Stimulated activated CD8-positive, alpha-beta memory T cell treated with anti-CD3 and anti-CD28 coated beads, Interleukin-4, amount 100 ng/mL, for 48 hours (primary cell): ENCODE measurements at regions not wholly inside any gene's neighbourhood (a gene's known extent, or its start where the extent isn't known, plus 50 kb on each side); places are given as distances from the start of the nearest gene placed in this dataset.
"Not testable (repeated sequence)": the region's sequence is repeated elsewhere in the genome, so short reads cannot be mapped to it uniquely, and the experiment has no call there.

Experiments used
- DNase-seq: peaks from one replicate; pipeline ENCODE4 v3.0.0-alpha.2; 2020

- no peak for DNase-seq
These were observed 926.9 kb downstream of the TSN start for GRCh38 chr2:122682356-122682755.

DNA sequence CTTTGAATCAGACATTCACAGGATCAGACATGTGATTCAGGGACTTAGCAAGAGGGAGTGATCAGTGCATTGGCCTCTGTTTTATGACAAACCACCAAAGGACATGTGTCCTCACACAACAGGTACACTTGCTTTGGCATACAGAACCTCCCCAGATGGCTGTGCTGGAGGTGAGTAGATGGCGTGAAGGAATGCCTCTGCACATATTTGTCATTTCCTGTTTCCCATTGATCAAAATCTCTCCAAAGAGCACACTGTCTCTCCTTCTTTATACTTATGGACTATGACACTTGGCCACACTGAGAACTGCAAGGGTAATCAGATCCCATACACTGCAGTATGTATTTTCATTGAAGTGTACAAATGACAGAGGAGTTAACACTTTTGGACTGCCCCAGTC lies 927.6 kb downstream of the TSN start:
- no peak for DNase-seq

- DNase-seq: no peak
These were observed 937.1 kb downstream of the TSN start for GRCh38 chr2:122692400-122693083.

DNA sequence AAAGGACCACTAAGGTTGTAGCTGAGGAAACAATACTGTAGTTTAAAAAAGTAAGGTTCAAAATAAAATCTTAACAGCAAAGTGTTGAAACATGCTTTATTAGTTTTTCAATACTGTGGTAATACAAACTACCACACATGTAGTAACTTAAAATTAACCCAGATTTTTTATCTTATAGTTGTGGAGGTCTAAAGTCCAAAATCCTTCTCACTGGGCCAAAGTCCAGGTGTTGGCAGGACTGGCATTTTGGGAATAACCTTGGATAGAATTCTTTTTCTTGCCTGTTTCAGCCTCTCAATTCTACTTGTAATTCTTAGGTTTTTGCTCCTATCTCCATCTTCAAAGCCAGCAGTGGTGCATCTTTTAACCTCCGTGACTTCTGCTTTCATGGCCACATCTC lies 942.0 kb downstream of the TSN start:
- no peak for DNase-seq

DNA sequence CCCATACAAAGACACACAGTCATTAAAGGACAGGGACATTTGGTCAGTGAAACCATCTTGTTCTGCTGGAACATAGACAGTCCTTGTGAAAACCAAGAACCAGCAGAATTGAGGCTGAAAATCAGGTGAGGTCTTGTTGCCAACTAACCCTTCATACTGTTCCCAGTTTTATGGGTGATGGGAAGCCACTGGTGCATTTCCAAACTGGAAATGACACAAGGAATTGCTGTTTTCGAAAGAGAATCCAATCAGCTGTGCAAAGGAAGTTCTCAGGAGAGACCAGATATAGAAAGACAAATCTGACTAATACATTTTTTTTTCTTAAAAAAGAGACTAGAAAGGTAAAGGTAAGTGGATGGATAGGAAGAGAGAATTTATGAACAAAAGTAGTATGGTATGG lies 948.2 kb downstream of the TSN start:
- DNase-seq: no peak

- DNase-seq: no peak
These were observed 948.7 kb downstream of the TSN start for GRCh38 chr2:122704109-122704563.

GRCh38 chr2:122705746-122706145 lies 950.3 kb downstream of the TSN start:
- DNase-seq: no peak

GRCh38 chr2:122706757-122707223 lies 951.3 kb downstream of the TSN start:
- DNase-seq: no peak

DNA sequence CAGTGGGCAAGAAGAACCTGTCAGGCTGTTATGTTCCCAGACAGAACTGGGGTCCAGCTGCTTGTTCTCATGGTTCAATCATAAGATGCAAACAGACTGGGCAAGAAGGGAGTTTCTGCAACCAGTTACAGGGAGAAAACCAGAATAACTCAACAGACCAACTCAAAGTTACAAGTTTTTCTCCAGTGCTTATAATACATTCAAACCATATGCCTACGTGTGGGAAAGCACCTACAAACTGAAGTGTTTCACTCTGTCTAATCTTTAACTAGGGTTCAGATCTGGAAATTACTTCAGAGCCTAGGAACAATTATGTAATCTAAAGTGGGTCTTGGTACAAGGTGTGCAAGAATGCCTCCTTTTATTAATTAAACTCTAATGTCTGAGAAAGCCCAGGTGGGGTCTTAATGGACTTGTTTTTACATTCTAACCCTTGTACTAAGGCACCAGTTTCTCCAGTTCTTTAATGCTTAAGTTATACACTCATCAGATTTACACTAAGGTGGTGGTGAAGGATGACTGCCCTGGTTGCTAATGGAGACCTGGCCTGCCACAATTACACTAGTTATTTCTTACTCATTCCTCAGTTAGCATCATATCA lies 951.9 kb downstream of the TSN start:
- DNase-seq: no peak

DNA sequence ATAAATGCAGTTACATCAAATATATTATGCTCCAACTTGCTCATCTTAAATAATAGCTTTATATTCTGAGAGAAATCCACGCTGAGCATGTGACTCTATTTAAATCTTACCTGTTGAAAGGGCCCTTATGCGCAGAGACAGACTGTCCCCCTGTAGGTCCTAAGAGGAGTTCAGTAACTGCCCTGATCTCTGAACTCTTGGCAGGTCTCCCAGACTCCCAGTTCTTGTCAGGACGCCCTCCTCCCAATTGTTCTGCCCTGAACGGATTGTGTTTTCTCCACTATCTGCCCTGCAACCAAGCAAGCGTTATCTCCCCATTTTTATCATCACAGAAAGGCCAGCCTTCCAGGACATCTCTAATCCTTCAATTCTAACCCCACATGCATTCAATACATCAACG lies 954.6 kb downstream of the TSN start:
- DNase-seq: no peak

DNA sequence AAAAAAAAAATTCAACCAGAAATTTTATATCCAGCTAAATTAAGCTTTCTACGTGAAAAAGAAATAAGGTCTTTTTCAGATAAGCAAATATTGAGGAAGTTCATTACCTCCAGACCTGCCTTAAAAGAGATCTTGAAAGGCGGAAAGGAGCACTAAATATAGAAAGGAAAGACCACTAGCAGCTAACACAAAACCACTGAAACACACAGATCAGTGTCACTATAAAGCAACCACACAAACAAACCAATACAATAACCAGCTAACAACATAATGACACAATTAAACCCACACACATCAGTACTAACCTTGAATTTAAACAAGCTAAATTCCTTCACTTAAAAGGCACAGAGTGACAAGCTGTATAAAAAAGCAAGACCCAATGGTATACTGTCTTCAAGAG lies 958.3 kb downstream of the TSN start:
- no peak for DNase-seq

- DNase-seq: not testable (repeated sequence)
These were observed 965.4 kb downstream of the TSN start for GRCh38 chr2:122720822-122721221.

- no peak for DNase-seq
These were observed 979.4 kb downstream of the TSN start for GRCh38 chr2:122734766-122735424.

GRCh38 chr2:122736279-122736678 lies 980.8 kb downstream of the TSN start:
- DNase-seq: no peak

DNA sequence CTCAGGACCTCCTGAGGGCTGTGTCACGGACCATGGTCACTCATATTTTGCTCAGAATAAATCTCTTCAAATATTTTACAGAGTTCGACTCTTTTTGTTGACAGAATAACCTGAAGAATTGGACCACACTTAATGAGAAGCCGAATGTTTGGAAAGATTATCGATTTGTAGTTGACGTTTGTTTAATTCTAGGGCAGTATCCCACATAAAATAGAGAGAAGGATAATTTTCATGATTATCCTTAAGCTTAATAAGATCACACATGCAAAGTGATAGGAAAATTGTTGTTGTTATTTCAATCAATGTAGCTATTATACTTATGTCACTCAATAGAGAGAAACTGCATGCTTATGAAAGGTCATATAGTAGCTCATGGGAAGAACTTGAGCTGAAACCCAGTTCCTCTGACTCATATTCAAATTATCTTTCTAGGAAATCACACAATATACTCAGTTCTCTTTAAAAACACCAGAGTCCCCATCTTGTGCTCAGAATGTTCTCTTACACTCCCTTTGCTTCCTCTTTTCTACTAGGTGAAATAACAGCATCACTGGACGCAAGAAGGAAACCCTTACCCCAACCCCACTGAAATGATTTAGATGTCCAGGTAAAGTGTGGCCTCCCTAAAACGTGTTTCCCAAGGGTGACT lies 982.1 kb downstream of the TSN start:
- DNase-seq: no peak

DNA sequence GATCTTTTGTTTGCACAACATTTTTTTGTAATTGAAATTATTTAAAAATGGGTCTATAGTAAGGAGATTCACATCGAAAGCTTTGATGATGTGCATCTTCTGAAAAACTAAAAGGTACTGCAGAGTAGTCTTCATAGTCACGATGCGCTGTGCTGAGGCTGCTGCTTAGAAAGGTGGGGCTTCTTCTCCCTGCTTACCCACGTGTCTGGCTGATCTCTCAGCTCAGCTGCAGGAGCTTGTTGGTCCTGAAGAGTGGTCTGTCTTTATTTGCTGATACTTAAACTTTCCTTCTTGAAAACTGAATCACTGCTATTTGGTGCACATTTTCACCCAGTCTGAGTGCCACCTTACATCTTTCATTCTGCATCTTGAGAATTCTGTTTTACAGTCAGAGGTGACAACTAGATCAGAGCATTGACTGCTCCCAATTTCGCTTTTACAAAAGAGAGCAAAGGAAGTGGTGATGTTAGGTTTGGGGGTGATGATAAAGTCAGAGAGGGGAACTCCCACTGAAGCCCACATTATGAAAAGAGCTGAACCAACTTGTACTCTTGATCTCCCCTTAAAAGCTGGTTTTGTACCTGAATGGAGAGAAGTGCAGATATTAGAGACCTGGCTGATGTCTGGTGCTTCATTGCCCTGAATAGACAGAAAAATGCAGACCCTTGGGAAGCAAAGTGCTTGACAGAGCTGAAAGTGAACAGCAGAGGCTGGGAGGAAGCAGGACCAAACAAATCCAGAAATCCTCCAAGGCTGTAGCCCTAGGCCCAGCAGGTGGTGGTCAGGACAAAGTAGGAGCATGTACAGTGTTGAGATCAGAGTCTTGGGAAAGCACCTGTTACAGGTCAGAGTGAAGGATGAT lies 984.5 kb downstream of the TSN start:
- DNase-seq: no peak

DNA sequence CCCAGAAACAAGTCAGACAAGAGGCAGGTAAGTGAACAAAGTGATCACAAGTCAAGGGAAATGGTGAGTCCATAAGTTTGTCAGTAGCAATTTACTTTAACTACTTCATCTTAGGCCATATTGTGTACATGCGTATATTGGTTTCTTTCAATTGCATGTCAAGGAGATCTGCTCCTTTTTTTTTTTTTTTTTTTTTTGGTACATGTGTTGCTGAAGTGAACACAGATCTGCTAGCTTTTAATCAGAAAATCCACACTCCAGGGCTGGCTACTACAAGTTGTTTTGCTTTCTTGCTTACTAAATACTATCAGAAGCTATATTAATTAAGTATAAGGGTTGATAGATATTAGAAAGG lies 985.1 kb downstream of the TSN start:
- DNase-seq: no peak

DNA sequence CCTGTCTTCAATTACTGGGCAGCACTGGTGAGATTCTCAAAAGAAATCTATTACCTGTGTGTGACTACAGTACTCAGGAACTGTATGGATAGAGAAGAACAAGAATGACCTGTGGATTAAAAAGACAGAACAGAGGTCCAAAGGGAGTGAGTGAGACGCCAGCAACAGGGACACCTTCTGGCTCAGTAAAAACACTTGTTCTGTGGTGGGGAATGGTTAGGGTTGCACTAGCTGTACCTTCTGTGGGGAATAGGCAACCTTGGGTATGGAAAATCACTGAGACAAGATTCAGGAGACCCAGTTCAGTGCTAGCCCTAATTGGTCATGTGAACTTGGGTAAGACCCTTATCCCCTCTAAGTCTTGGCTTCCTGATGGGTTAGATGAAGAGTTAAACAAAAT lies 986.0 kb downstream of the TSN start:
- DNase-seq: no peak

DNA sequence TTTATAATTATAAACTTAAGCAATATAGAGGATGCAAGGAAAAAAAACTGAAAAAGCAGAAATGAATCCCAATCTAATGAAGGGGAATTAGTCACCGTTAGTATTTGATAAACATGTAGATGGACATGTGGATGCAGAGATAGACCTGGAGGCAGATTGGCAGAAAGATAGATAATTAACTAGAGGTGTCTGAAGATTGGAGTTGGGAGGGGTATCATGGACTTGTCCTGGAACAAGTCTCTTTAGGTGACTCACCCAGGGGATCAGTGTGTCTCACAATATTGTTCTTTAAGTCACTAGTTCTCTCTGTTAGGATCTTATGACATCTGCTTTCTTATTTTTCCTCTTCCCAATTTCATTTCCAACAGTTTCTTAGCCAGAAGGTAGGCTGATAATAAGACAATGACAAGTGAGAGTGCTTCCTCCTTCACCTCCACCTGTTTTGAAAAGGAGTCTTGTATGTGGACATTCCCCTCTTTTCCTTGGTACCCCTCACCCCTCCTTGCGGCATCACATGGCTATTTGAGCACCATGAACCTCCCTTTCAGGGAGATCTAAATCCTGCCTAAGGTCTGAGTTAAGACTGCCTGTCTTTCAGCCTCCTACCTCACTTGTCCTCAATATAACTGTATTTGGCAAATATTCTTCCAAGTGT lies 987.7 kb downstream of the TSN start:
- DNase-seq: no peak

GRCh38 chr2:122745603-122746002 lies 990.2 kb downstream of the TSN start:
- no peak for DNase-seq

DNA sequence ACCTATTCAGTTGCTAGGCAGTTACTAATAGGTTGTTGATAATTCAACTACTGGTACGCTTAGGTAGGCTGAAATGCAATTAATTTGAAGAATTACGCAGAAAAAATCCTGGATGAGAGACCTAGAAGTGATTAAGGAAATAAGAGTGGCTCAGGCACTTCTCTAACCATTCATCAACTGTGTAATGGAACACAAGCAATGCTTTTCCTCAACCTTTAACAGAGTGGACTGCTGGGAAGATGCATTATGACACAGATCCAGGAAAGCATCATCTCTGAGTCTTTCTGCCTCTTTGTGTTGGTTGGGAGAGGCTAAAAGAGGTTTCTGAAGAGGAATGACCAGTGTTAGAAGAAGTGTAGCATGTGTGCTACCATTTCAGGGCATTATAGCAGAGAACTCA lies 992.2 kb downstream of the TSN start:
- no peak for DNase-seq

GRCh38 chr2:122748552-122749011 lies 993.1 kb downstream of the TSN start:
- DNase-seq: no peak
